ENCODE measurements at regions not wholly inside any gene's neighbourhood (a gene's known extent, or its start where the extent isn't known, plus 50 kb on each side); places are given as distances from the start of the nearest gene placed in this dataset.

GRCh38 chrX:10095246-10095645 lies 61.5 kb upstream of the CLCN4 start:
- TF ChIP-seq CTCF (IDR thresholded peaks at IDR 0.05 in 2 of 3, conservative IDR thresholded peaks at IDR 0.05 in 1 of 3; ENCODE audit: control insufficient read depth in 2 of 3, extremely low read depth in 1 of 3, insufficient read depth in 1 of 3, low read depth in 3 of 3, low read length in 3 of 3) (no peak), CBFB (IDR thresholded peaks at IDR 0.05; ENCODE audit: low read depth) (no peak), POLR2A (IDR thresholded peaks at IDR 0.05; ENCODE audit: low read depth, low read length) (no peak), ATF3 (IDR thresholded peaks at IDR 0.05; ENCODE audit: borderline replicate concordance, extremely low read depth, low read depth, low read length) (no peak), KLF5 (IDR thresholded peaks at IDR 0.05; ENCODE audit: partially characterized antibody) (no peak), SP1 (IDR thresholded peaks at IDR 0.05; ENCODE audit: low read depth, low read length) (no peak), RFX5 (IDR thresholded peaks at IDR 0.05; ENCODE audit: low read depth, low read length) (no peak), POLR2AphosphoS5 (IDR thresholded peaks at IDR 0.05; ENCODE audit: low read length) (no peak), E2F8 (IDR thresholded peaks at IDR 0.05; ENCODE audit: low read depth, partially characterized antibody) (no peak), JUND (IDR thresholded peaks at IDR 0.05; ENCODE audit: low read depth, low read length) (no peak), SPI1 (IDR thresholded peaks at IDR 0.05; ENCODE audit: borderline replicate concordance, insufficient read depth, low read depth, low read length) (no peak), NR2C2 (IDR thresholded peaks at IDR 0.05; ENCODE audit: borderline replicate concordance, control insufficient read depth, insufficient read length, low read depth) (no peak), BACH1 (IDR thresholded peaks at IDR 0.05; ENCODE audit: borderline replicate concordance) (no peak)

All from GM12878 (cell line).